Kidney (tissue), 13 donors: ENCODE measurements at regions not wholly inside any gene's neighbourhood (a gene's known extent, or its start where the extent isn't known, plus 50 kb on each side); places are given as distances from the start of the nearest gene placed in this dataset.

Experiments
- DNase-seq, 5 donors: peaks; one replicate each; pipeline ENCODE4 v3.0.0-alpha.2; 2013 to 2020
- FAIRE-seq: peaks from 2 replicates; lab custom pipeline; 2012; peaks lifted over from hg19 to GRCh38; lab: Jason Lieb, UNC
- H3K27ac ChIP-seq, 2 donors: one replicate each; pipeline ENCODE4 v1.7.0; 2013; ENCODE audit warnings: low read depth in 2 of 2, low read length in 2 of 2, inconsistent platforms in 1 of 2
- H3K27me3 ChIP-seq: one replicate; pipeline ENCODE4 v1.7.1; 2013; ENCODE audit warnings: low read length, inconsistent platforms; ENCODE audit not compliant: control insufficient read depth, insufficient read depth
- H3K36me3 ChIP-seq, 3 donors: one replicate each; pipeline versions ENCODE4 v1.7.0 to v1.7.1; 2013; ENCODE audit warnings: low read length in 3 of 3, control low read depth in 1 of 3, inconsistent platforms in 1 of 3; ENCODE audit not compliant: insufficient read depth in 3 of 3, control insufficient read depth in 2 of 3
- H3K4me1 ChIP-seq, 3 donors: one replicate each; pipeline versions ENCODE4 v1.7.0 to v1.7.1; 2013; ENCODE audit warnings: low read length in 3 of 3, inconsistent platforms in 1 of 3, low read depth in 1 of 3; ENCODE audit not compliant: control insufficient read depth in 2 of 3, insufficient read depth in 2 of 3
- H3K4me3 ChIP-seq, 3 donors: one replicate each; pipeline versions ENCODE4 v1.7.0 to v1.8.1; 2013; ENCODE audit warnings: low read length in 3 of 3, control low read depth in 1 of 3, inconsistent platforms in 1 of 3
- H3K9ac ChIP-seq, 3 donors: one replicate each; pipeline versions ENCODE4 v1.7.0 to v1.7.1; 2013; ENCODE audit warnings: low read length in 3 of 3, control low read depth in 1 of 3, inconsistent platforms in 1 of 3
- H3K9me3 ChIP-seq, 3 donors: one replicate each; pipeline versions ENCODE4 v1.7.0 to v1.7.1; 2013; ENCODE audit warnings: low read length in 3 of 3, control low read depth in 1 of 3, inconsistent platforms in 1 of 3; ENCODE audit not compliant: control insufficient read depth in 2 of 3, insufficient read depth in 1 of 3
- intact Hi-C: fragments of 100-400 bp; cut with DNase I; formaldehyde crosslinking; loops from one replicate; pipeline ENCODE4 v1.11.1; 2022
- TF ChIP-seq, protein P1 (sequence below): IDR thresholded peaks from 3 replicates; pipeline ENCODE4 v1.5.1; 2012; ENCODE audit warnings: mild to moderate bottlenecking, moderate library complexity, borderline replicate concordance; ENCODE audit not compliant: insufficient read depth; ENCODE audit errors: extremely low read depth
- donor health status: control.
- donor health status: control.
- donor health status: control.
- donor health status: control.
- donor health status: control.
- donor health status: DM: yes; HTN: yes; CAD: no.
- donor health status: Normal renal cell carcinoma (clear cell type).

DNA sequence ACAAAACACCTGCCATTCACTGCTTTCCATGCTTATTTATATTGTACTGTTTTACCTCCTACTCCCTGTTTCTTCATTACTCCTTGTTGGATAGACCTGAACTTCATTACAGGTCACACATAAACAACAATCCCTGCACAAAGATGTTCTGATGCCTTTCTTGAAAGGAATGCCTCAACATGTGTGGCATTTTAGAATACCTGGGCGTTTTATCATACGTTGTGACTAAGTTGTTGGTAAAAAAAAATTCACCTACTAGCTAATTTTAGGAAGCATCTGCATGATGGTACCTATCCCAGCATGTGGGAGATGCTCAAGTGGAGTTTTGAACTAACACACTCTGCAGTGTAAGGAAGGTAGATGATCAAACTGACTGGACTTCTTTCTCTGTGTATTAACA, 604.1 kb downstream of the TAF11L14 start:
- H3K27me3 ChIP-seq: no peaks in the 10 kb centered on the region
- TF ChIP-seq, protein P1, sequence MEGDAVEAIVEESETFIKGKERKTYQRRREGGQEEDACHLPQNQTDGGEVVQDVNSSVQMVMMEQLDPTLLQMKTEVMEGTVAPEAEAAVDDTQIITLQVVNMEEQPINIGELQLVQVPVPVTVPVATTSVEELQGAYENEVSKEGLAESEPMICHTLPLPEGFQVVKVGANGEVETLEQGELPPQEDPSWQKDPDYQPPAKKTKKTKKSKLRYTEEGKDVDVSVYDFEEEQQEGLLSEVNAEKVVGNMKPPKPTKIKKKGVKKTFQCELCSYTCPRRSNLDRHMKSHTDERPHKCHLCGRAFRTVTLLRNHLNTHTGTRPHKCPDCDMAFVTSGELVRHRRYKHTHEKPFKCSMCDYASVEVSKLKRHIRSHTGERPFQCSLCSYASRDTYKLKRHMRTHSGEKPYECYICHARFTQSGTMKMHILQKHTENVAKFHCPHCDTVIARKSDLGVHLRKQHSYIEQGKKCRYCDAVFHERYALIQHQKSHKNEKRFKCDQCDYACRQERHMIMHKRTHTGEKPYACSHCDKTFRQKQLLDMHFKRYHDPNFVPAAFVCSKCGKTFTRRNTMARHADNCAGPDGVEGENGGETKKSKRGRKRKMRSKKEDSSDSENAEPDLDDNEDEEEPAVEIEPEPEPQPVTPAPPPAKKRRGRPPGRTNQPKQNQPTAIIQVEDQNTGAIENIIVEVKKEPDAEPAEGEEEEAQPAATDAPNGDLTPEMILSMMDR: no peak
- H3K9ac ChIP-seq: no peak overlapping the region
- no peak for FAIRE-seq
- intact Hi-C loops: no loop called here
- no peak overlapping the region for H3K4me3 ChIP-seq
- no peaks in the 10 kb centered on the region for H3K36me3 ChIP-seq
- peaks cover 0 to 2% (median 0%) of the 10 kb centered on the region in 3 donors for H3K9me3 ChIP-seq
- H3K4me1 ChIP-seq: no peaks in the 10 kb centered on the region
- DNase-seq: no peak
- no peak overlapping the region for H3K27ac ChIP-seq

DNA sequence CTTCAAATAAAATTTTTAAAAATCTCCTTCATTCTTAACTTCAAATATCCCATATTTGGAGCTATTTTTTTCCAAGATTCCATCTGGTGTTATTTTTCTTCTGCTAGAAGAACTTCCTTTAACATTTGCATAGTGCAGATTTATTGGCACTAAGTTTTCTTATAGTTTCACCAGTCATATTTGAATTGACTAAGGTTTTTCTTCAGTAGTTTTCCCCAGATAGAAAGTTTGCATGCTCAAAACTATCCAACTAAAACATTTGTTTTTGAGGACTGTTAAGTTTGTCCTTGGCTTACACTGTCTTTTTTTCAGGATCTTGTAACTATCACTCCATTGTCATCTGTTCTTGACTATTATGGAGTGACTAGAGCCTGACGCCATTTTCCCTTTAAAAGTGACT, 606.7 kb downstream of the TAF11L14 start:
- Histone ChIP-seq H3K4me3 (no peak overlapping the region), H3K9me3 (peaks cover 0 to 4% (median 0%) of the 10 kb centered on the region in 3 donors), H3K27me3 (no peaks in the 10 kb centered on the region), H3K9ac (no peak overlapping the region), H3K27ac (no peak overlapping the region), H3K36me3 (no peaks in the 10 kb centered on the region), H3K4me1 (no peaks in the 10 kb centered on the region)
- TF ChIP-seq, protein P1: no peak
- intact Hi-C loops: no loop called here
- FAIRE-seq (no peak), DNase-seq (no peak)

DNA sequence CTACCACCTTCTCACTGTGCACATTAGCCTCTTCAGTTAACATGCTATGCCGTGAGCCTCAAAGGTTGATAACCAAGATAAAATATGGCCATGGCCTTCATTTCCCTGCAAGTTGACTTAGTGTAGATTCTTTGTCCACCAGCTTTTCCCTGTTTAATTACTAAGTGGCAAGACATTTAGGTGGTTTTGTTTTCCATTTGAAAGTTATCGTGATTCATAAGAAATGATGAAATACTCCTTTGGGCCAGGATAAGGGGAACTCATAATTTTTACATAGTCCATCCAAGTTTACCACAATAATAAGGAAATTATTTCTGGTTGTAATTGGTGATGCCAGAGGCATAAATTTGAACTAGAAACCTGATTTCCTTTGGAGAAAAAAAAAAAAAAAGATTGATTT, 609.6 kb downstream of the TAF11L14 start:
- Histone ChIP-seq H3K27me3 (no peaks in the 10 kb centered on the region), H3K4me3 (no peak overlapping the region), H3K36me3 (no peaks in the 10 kb centered on the region), H3K9me3 (peaks cover 0 to 7% (median 0%) of the 10 kb centered on the region in 3 donors), H3K27ac (no peak overlapping the region), H3K4me1 (no peaks in the 10 kb centered on the region), H3K9ac (no peak overlapping the region)
- DNase-seq (no peak), FAIRE-seq (no peak)
- intact Hi-C loops: no loop called here
- TF ChIP-seq, protein P1: no peak

DNA sequence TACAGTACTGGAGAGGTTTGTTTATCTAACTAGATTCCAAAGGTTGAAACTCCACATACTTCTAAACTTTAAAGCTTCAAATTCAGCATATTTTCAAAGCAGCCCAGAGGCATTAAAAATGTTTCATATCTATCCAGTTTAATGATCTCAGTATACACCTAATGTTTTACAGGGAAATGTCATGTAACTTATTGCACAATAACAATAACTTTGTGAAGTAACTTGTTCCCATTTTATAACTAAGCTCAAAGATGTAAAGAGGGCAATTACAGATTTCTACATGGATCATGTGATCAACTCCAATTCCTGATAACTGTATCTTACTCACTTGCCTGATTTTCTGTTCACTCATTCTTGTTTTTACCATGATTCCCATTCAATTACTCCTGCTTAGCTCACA, 610.0 kb downstream of the TAF11L14 start:
- Histone ChIP-seq H3K27me3 (no peaks in the 10 kb centered on the region), H3K36me3 (no peaks in the 10 kb centered on the region), H3K27ac (no peak overlapping the region), H3K9me3 (peaks cover 0 to 7% (median 0%) of the 10 kb centered on the region in 3 donors), H3K4me3 (no peak overlapping the region), H3K4me1 (no peaks in the 10 kb centered on the region), H3K9ac (no peak overlapping the region)
- TF ChIP-seq, protein P1: no peak
- no peak for DNase-seq
- intact Hi-C loops: no loop called here
- no peak for FAIRE-seq
